ENCODE measurements at regions not wholly inside any gene's neighbourhood (a gene's known extent, or its start where the extent isn't known, plus 50 kb on each side); places are given as distances from the start of the nearest gene placed in this dataset.

DNA sequence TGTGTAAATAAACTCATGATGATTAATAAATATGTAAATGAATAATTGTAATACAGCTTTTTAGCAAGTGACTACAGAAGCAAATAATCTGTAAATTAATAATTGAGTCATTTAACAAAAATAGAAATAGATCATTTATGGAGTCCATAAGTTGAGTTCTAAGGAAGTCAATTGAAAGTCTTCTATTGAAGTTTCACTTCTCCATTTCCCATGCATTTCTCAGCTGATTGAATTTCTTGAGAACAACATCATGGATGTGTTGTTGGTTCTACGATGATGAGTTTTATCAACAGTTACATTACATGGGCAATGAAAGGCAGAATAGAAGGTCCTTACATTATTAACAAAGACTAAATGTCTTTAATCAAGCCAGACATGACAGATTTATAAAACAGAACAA lies 290.4 kb downstream of the MAP2K6 start:
- TF ChIP-seq, protein P1, sequence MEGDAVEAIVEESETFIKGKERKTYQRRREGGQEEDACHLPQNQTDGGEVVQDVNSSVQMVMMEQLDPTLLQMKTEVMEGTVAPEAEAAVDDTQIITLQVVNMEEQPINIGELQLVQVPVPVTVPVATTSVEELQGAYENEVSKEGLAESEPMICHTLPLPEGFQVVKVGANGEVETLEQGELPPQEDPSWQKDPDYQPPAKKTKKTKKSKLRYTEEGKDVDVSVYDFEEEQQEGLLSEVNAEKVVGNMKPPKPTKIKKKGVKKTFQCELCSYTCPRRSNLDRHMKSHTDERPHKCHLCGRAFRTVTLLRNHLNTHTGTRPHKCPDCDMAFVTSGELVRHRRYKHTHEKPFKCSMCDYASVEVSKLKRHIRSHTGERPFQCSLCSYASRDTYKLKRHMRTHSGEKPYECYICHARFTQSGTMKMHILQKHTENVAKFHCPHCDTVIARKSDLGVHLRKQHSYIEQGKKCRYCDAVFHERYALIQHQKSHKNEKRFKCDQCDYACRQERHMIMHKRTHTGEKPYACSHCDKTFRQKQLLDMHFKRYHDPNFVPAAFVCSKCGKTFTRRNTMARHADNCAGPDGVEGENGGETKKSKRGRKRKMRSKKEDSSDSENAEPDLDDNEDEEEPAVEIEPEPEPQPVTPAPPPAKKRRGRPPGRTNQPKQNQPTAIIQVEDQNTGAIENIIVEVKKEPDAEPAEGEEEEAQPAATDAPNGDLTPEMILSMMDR (IDR thresholded peaks at IDR 0.05): no peak
- TF ChIP-seq POLR2AphosphoS5 (IDR thresholded peaks at IDR 0.05) (no peak), POLR2A (IDR thresholded peaks at IDR 0.05) (no peak)

All from gastroesophageal sphincter (tissue), 3 donors.